GM12878 (cell line): ENCODE measurements at regions not wholly inside any gene's neighbourhood (a gene's known extent, or its start where the extent isn't known, plus 50 kb on each side); places are given as distances from the start of the nearest gene placed in this dataset.

Source experiments
- ATAC-seq: fragments of 200-7000 bp; cut with Tn5 transposase; 3 replicates; pipeline ENCODE4 v1.9.1; 2020; ENCODE audit warnings: mild to moderate bottlenecking, moderate library complexity
- BruUV-seq: library from RNA; stranded (reverse); fragments of 400-500 nt; replicated peaks from 2 replicates; lab custom pipeline; 2021; lab: Mats Ljungman, UMichigan
- CTCF ChIA-PET: fragments of 300-600 bp; sonication (Branson Sonifier 250); formaldehyde crosslinking; extraction: SDS; loops from one replicate; lab custom pipeline; 2021; ENCODE audit warnings: inconsistent platforms; lab: Yijun Ruan, JAX
- POLR2A ChIA-PET: fragments of 350-600 bp; formaldehyde crosslinking; extraction: SDS; loops from one replicate; lab custom pipeline; 2021; ENCODE audit warnings: inconsistent platforms; lab: Charles Lee
- RAD21 ChIA-PET: fragments of 300-600 bp; sonication (Branson Sonifier 250); formaldehyde crosslinking; loops from one replicate; lab custom pipeline; 2023; ENCODE audit warnings: antibody characterized with exemption; ENCODE audit not compliant: unreplicated experiment; lab: Charles Lee
- SMC1A ChIA-PET: fragments of 300-600 bp; sonication (Branson Sonifier 250); formaldehyde crosslinking; loops from one replicate; lab custom pipeline; 2023; ENCODE audit not compliant: unreplicated experiment, uncharacterized antibody; lab: Charles Lee
- DNase-seq: peaks from one replicate; pipeline ENCODE4 v3.0.0-alpha.2; 2011; ENCODE audit warnings: low read depth, low spot score
- FAIRE-seq: peaks from 3 replicates; lab custom pipeline; 2011; peaks lifted over from hg19 to GRCh38; lab: Jason Lieb, UNC
- H2AFZ ChIP-seq: 2 replicates; pipeline ENCODE4 v1.6.0; 2011; ENCODE audit warnings: low read depth, low read length, control low read depth; ENCODE audit not compliant: control insufficient read depth
- H3K27ac ChIP-seq: 2 replicates; pipeline ENCODE4 v1.5.1; 2011; ENCODE audit warnings: control low read depth; ENCODE audit not compliant: control insufficient read depth, insufficient read depth
- H3K27me3 ChIP-seq, 2 experiments: replicated peaks in 1 of 2; 2 replicates each; pipeline versions ENCODE4 v1.6.0 to v1.6.1; 2011; ENCODE audit warnings: low read length in 1 of 2; ENCODE audit not compliant: control insufficient read depth in 2 of 2, insufficient read depth in 2 of 2
- H3K36me3 ChIP-seq, 2 experiments: 2 replicates each; pipeline ENCODE4 v1.5.1; 2011; ENCODE audit warnings: low read length in 1 of 2; ENCODE audit not compliant: control insufficient read depth in 2 of 2, insufficient read depth in 2 of 2
- H3K4me1 ChIP-seq: 2 replicates; pipeline ENCODE4 v1.6.1; 2011; ENCODE audit warnings: mild to moderate bottlenecking, low read length, moderate library complexity, mixed read lengths; ENCODE audit not compliant: control insufficient read depth, insufficient read depth
- H3K4me2 ChIP-seq: 2 replicates; pipeline ENCODE4 v1.6.0; 2011; ENCODE audit warnings: control low read depth; ENCODE audit not compliant: control insufficient read depth, insufficient read depth
- H3K4me3 ChIP-seq: fragments of 200-600 bp; sonication (generic); 2 replicates; pipeline ENCODE4 v1.5.1; 2016
- H3K79me2 ChIP-seq: 2 replicates; pipeline ENCODE4 v1.6.0; 2011; ENCODE audit warnings: low read length; ENCODE audit not compliant: control insufficient read depth, insufficient read depth
- H3K9ac ChIP-seq: 2 replicates; pipeline ENCODE4 v1.8.0; 2011; ENCODE audit warnings: low read length, control low read depth, mixed read lengths; ENCODE audit not compliant: control insufficient read depth, insufficient read depth
- H3K9me3 ChIP-seq: replicated peaks from 3 replicates; pipeline ENCODE4 v1.5.1; 2011; ENCODE audit warnings: mild to moderate bottlenecking, low read length; ENCODE audit not compliant: control insufficient read depth, insufficient read depth
- H4K20me1 ChIP-seq: 2 replicates; pipeline ENCODE4 v1.6.0; 2011; ENCODE audit not compliant: control insufficient read depth, insufficient read depth
- ASH2L ChIP-seq: fragments of 300-600, 200-600 bp; sonication (generic); IDR thresholded peaks from 2 replicates; pipeline ENCODE4 v1.6.1; 2017; ENCODE audit warnings: low read depth, mild to moderate bottlenecking, borderline replicate concordance
- ATF3 ChIP-seq: IDR thresholded peaks from 2 replicates; pipeline ENCODE4 v1.6.1; 2011; ENCODE audit warnings: low read depth, mild to moderate bottlenecking, low read length, moderate library complexity, borderline replicate concordance; ENCODE audit errors: extremely low read depth
- CBX5 ChIP-seq: sonication (generic); IDR thresholded peaks from 2 replicates; pipeline ENCODE4 v1.6.1; 2016; ENCODE audit warnings: low read depth, moderate library complexity, mild to moderate bottlenecking, inconsistent platforms
- CHD2 ChIP-seq: IDR thresholded peaks from 2 replicates; pipeline ENCODE4 v1.6.1; 2011; ENCODE audit warnings: low read depth, low read length, improper control_type of control experiment, borderline replicate concordance
- HDAC2 ChIP-seq: fragments of 200-600 bp; sonication (generic); IDR thresholded peaks from 2 replicates; pipeline ENCODE4 v1.6.1; 2017
- IRF3 ChIP-seq: fragments of 450-650 bp; IDR thresholded peaks from 2 replicates; pipeline ENCODE4 v1.6.1; 2014; ENCODE audit warnings: mild to moderate bottlenecking
- JUNB ChIP-seq: IDR thresholded peaks from 2 replicates; pipeline ENCODE4 v1.6.1; 2016; ENCODE audit warnings: antibody characterized with exemption, mild to moderate bottlenecking
- MTA3 ChIP-seq: IDR thresholded peaks from 2 replicates; pipeline ENCODE4 v1.6.1; 2012; ENCODE audit warnings: low read length, inconsistent platforms, borderline replicate concordance
- NFIC ChIP-seq: IDR thresholded peaks from 2 replicates; pipeline ENCODE4 v1.6.1; 2012; ENCODE audit warnings: low read depth, mild to moderate bottlenecking, inconsistent platforms, low read length, moderate library complexity
- NFXL1 ChIP-seq: fragments of 450-650 bp; IDR thresholded peaks from 2 replicates; pipeline ENCODE4 v1.6.1; 2017; ENCODE audit warnings: antibody characterized with exemption, mild to moderate bottlenecking, borderline replicate concordance
- PAX5 ChIP-seq: IDR thresholded peaks from 2 replicates; pipeline ENCODE4 v1.6.1; 2011; ENCODE audit warnings: low read depth, low read length, borderline replicate concordance
- POLR2AphosphoS5 ChIP-seq: IDR thresholded peaks from 2 replicates; pipeline ENCODE4 v1.6.1; 2011; ENCODE audit warnings: mild to moderate bottlenecking, low read length, inconsistent platforms
- SIN3A ChIP-seq: IDR thresholded peaks from 2 replicates; pipeline ENCODE4 v1.6.1; 2012; ENCODE audit warnings: low read depth, low read length, improper control_type of control experiment
- SIX5 ChIP-seq: IDR thresholded peaks from 2 replicates; pipeline ENCODE4 v1.6.1; 2011; ENCODE audit warnings: mild to moderate bottlenecking, low read depth, low read length, moderate library complexity; ENCODE audit not compliant: severe bottlenecking
- TCF12 ChIP-seq: IDR thresholded peaks from 2 replicates; pipeline ENCODE4 v1.6.1; 2011; ENCODE audit warnings: low read depth, mild to moderate bottlenecking, low read length
- YY1 ChIP-seq: IDR thresholded peaks from 2 replicates; pipeline ENCODE4 v1.6.1; 2011; ENCODE audit warnings: low read depth, mild to moderate bottlenecking, low read length
- ZNF207 ChIP-seq: fragments of 450-650 bp; IDR thresholded peaks from 2 replicates; pipeline ENCODE4 v1.6.1; 2014; ENCODE audit warnings: antibody characterized with exemption, mild to moderate bottlenecking, borderline replicate concordance
- in situ Hi-C: fragments of 300-500 bp; cut with MboI; formaldehyde crosslinking; loops from 9 replicates; pipeline ENCODE4 v1.14.3; 2018; ENCODE audit warnings: mixed read lengths
- intact Hi-C: fragments of 100-400 bp; cut with micrococcal nuclease; formaldehyde crosslinking; loops from one replicate; pipeline ENCODE4 v1.14.2; 2022; ENCODE audit not compliant: unreplicated experiment
- TF ChIP-seq, protein P1 (sequence below): fragments of 450-650 bp; IDR thresholded peaks from 2 replicates; pipeline ENCODE4 v1.6.1; 2018; ENCODE audit warnings: borderline replicate concordance, mild to moderate bottlenecking; ENCODE audit not compliant: partially characterized antibody
- TF ChIP-seq, protein P2 (sequence below): IDR thresholded peaks from 2 replicates; pipeline ENCODE4 v1.6.1; 2011; ENCODE audit warnings: borderline replicate concordance, low read depth, mild to moderate bottlenecking, moderate library complexity, low read length; ENCODE audit not compliant: insufficient read depth, poor library complexity, severe bottlenecking

DNA sequence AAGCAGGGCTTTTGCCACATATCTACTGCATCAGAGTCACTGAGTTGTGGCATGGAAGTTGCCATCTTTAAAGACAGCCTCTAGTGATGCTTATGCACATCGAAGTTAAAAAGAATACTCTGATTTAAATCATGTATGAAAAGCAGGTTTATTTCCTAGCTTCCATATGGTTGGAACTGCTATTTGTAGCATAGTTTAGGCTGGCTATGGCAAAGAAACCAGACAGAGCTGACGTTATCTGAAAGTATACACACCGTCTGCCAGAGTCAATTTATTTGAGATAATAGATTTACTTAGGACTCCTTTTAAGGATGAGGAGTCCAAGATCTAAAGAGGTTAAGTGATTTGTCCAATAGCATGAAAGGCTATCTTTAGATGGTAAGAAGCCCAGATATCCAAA lies 536.9 kb upstream of the ADGRL4 start (continued):
- no peak for TF ChIP-seq YY1
- TF ChIP-seq ZNF207, result no peak
- no peak for TF ChIP-seq MTA3
- no peak for TF ChIP-seq SIX5
- TF ChIP-seq NFXL1, result no peak

DNA sequence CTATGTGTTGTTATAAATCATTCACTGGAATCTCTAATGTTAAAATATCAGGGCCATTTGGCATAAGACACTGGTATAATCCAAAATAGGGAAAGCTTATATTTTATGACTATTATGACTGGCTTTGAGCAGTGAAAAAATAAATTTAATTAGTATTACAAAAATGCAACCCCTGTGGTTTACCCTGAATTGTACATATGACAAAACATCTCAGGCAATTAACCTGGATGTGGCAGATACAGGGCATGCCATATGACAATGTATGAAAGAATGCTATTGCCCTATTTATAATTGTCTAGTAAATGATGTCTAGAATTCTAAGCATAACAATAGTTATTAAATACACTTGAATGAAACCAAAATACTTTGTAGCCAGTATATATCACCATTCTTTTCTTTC lies 532.5 kb upstream of the ADGRL4 start:
- in situ Hi-C loops (no loop called here), intact Hi-C loops (no loop called here)
- DNase-seq, result no peak
- Histone ChIP-seq H3K27me3 (no peaks in the 10 kb centered on the region), H3K4me2 (no peak overlapping the region), H3K9me3 (no peaks in the 10 kb centered on the region), H3K9ac (no peak overlapping the region), H3K79me2 (no peaks in the 10 kb centered on the region), H3K36me3 (no peaks in the 10 kb centered on the region), H3K4me1 (no peaks in the 10 kb centered on the region), H3K27ac (no peak overlapping the region), H3K4me3 (no peak overlapping the region), H2AFZ (no peak overlapping the region), H4K20me1 (no peaks in the 10 kb centered on the region)
- BruUV-seq, result no TSS peak
- ATAC-seq, result no peak
- SMC1A ChIA-PET, result interaction anchor here (0.6 kb wide), 1 partner anchor 34 kb away, joined by 3 read pairs; no protein-coding TSS in a partner anchor
- CTCF ChIA-PET, result no interaction called here
- no peak for FAIRE-seq
- RAD21 ChIA-PET, result no interaction called here
- POLR2A ChIA-PET, result no interaction called here
- no peak for TF ChIP-seq CBX5
- TF ChIP-seq PAX5, result no peak
- TF ChIP-seq IRF3, result no peak
- TF ChIP-seq JUNB, result no peak
- TF ChIP-seq ASH2L, result no peak
- TF ChIP-seq HDAC2, result no peak
- no peak for TF ChIP-seq ATF3
- TF ChIP-seq, protein P1, sequence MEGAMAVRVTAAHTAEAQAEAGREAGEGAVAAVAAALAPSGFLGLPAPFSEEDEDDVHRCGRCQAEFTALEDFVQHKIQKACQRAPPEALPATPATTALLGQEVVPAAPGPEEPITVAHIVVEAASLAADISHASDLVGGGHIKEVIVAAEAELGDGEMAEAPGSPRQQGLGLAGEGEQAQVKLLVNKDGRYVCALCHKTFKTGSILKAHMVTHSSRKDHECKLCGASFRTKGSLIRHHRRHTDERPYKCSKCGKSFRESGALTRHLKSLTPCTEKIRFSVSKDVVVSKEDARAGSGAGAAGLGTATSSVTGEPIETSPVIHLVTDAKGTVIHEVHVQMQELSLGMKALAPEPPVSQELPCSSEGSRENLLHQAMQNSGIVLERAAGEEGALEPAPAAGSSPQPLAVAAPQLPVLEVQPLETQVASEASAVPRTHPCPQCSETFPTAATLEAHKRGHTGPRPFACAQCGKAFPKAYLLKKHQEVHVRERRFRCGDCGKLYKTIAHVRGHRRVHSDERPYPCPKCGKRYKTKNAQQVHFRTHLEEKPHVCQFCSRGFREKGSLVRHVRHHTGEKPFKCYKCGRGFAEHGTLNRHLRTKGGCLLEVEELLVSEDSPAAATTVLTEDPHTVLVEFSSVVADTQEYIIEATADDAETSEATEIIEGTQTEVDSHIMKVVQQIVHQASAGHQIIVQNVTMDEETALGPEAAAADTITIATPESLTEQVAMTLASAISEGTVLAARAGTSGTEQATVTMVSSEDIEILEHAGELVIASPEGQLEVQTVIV, result no peak
- TF ChIP-seq TCF12, result no peak
- TF ChIP-seq SIX5, result no peak
- no peak for TF ChIP-seq CHD2
- TF ChIP-seq POLR2AphosphoS5, result no peak
- TF ChIP-seq SIN3A, result no peak
- TF ChIP-seq, protein P2, sequence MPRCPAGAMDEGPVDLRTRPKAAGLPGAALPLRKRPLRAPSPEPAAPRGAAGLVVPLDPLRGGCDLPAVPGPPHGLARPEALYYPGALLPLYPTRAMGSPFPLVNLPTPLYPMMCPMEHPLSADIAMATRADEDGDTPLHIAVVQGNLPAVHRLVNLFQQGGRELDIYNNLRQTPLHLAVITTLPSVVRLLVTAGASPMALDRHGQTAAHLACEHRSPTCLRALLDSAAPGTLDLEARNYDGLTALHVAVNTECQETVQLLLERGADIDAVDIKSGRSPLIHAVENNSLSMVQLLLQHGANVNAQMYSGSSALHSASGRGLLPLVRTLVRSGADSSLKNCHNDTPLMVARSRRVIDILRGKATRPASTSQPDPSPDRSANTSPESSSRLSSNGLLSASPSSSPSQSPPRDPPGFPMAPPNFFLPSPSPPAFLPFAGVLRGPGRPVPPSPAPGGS, result no peak
- no peak for TF ChIP-seq NFIC
